GM19035 (cell line): ENCODE measurements at regions not wholly inside any gene's neighbourhood (a gene's known extent, or its start where the extent isn't known, plus 50 kb on each side); places are given as distances from the start of the nearest gene placed in this dataset.

Source experiments
- ATAC-seq: cut with Tn5 transposase; IDR thresholded peaks from one replicate; pipeline ENCODE4 v1.9.1; 2021; ENCODE audit not compliant: unreplicated experiment

GRCh38 chr14:51468523-51468922, 183.2 kb upstream of the FRMD6 start:
- no peak for ATAC-seq

GRCh38 chr14:51472881-51473280, 178.8 kb upstream of the FRMD6 start:
- ATAC-seq: no peak

GRCh38 chr14:51473351-51473750, 178.4 kb upstream of the FRMD6 start:
- no peak for ATAC-seq

- ATAC-seq: no peak
Measured at GRCh38 chr14:51473808-51474565, 177.7 kb upstream of the FRMD6 start.

GRCh38 chr14:51474854-51475253, 176.9 kb upstream of the FRMD6 start:
- no peak for ATAC-seq

GRCh38 chr14:51478175-51478621, 173.5 kb upstream of the FRMD6 start:
- ATAC-seq: no peak

GRCh38 chr14:51479584-51480325, 172.0 kb upstream of the FRMD6 start:
- no peak for ATAC-seq

- no peak for ATAC-seq
Measured at GRCh38 chr14:51481643-51482042, 170.1 kb upstream of the FRMD6 start.

GRCh38 chr14:51482102-51482501, 169.6 kb upstream of the FRMD6 start:
- ATAC-seq: no peak

- no peak for ATAC-seq
Measured at GRCh38 chr14:51484485-51484884, 167.2 kb upstream of the FRMD6 start.

GRCh38 chr14:51485733-51486132, 166.0 kb upstream of the FRMD6 start:
- no peak for ATAC-seq

- ATAC-seq: no peak
Measured at GRCh38 chr14:51487848-51488247, 163.9 kb upstream of the FRMD6 start.

- ATAC-seq: no peak
Measured at GRCh38 chr14:51488569-51489220, 163.0 kb upstream of the FRMD6 start.

- no peak for ATAC-seq
Measured at GRCh38 chr14:51490205-51490604, 161.5 kb upstream of the FRMD6 start.

GRCh38 chr14:51491036-51491545, 160.6 kb upstream of the FRMD6 start:
- ATAC-seq: no peak

GRCh38 chr14:51491776-51492175, 159.9 kb upstream of the FRMD6 start:
- no peak for ATAC-seq

GRCh38 chr14:51495319-51495718, 156.4 kb upstream of the FRMD6 start:
- no peak for ATAC-seq

GRCh38 chr14:51498411-51499227, 153.1 kb upstream of the FRMD6 start:
- no peak for ATAC-seq

GRCh38 chr14:51500776-51501175, 150.9 kb upstream of the FRMD6 start:
- no peak for ATAC-seq

- no peak for ATAC-seq
Measured at GRCh38 chr14:51501746-51502145, 150.0 kb upstream of the FRMD6 start.

- ATAC-seq: no peak
Measured at GRCh38 chr14:51504669-51505068, 147.0 kb upstream of the FRMD6 start.
